Body of pancreas (tissue), 4 donors: ENCODE measurements at regions not wholly inside any gene's neighbourhood (a gene's known extent, or its start where the extent isn't known, plus 50 kb on each side); places are given as distances from the start of the nearest gene placed in this dataset.
"Not testable (repeated sequence)": the region's sequence is repeated elsewhere in the genome, so short reads cannot be mapped to it uniquely, and the experiment has no call there.

Experiments used
- CTCF ChIP-seq, 7 experiments: fragments of 450-650 bp in 4 of 7; fragments of 200-600 bp in 3 of 7; sonication (generic) in 3 of 7; IDR thresholded peaks; one replicate each; pipeline ENCODE4 v1.5.1; 2016 to 2019; ENCODE audit warnings: antibody characterized with exemption in 7 of 7
- POLR2A ChIP-seq, 3 donors: fragments of 450-650 bp; IDR thresholded peaks; one replicate each; pipeline ENCODE4 v1.6.1; 2016; ENCODE audit warnings: antibody characterized with exemption in 3 of 3, mild to moderate bottlenecking in 2 of 3

GRCh38 chr5:123933812-123934211, 421.8 kb downstream of the CSNK1G3 start:
- TF ChIP-seq CTCF, POLR2A (IDR thresholded peaks at IDR 0.05): not testable (repeated sequence)
